Esophagus muscularis mucosa (tissue), 4 donors: ENCODE measurements at regions not wholly inside any gene's neighbourhood (a gene's known extent, or its start where the extent isn't known, plus 50 kb on each side); places are given as distances from the start of the nearest gene placed in this dataset.

ENCODE experiments used
- DNase-seq: peaks from one replicate; pipeline ENCODE4 v3.0.0-alpha.2; 2017; ENCODE audit errors: extremely low spot score
- H3K27ac ChIP-seq, 4 donors: fragments of 200-600 bp; sonication (generic); replicated peaks in 1 of 4; 1 replicate in 3 of 4; 2 replicates in 1 of 4; pipeline ENCODE4 v1.5.1; 2016 to 2019; ENCODE audit warnings: mild to moderate bottlenecking in 1 of 4
- H3K27me3 ChIP-seq, 4 donors: fragments of 200-600 bp; sonication (generic); one replicate each; pipeline versions ENCODE4 v1.5.1 to v1.6.0; 2016 to 2019
- H3K36me3 ChIP-seq, 4 donors: fragments of 200-600 bp; sonication (generic); one replicate each; pipeline ENCODE4 v1.5.1; 2016 to 2019
- H3K4me1 ChIP-seq, 4 donors: fragments of 200-600 bp; sonication (generic); one replicate each; pipeline ENCODE4 v1.5.1; 2016 to 2019
- H3K4me3 ChIP-seq, 4 donors: fragments of 200-600 bp; sonication (generic); 1 replicate in 2 of 4; 2 replicates in 2 of 4; pipeline ENCODE4 v1.5.1; 2016 to 2019; ENCODE audit warnings: mild to moderate bottlenecking in 4 of 4, moderate library complexity in 1 of 4
- H3K9me3 ChIP-seq, 4 donors: fragments of 200-600 bp; sonication (generic); 1 replicate in 3 of 4; 2 replicates in 1 of 4; pipeline ENCODE4 v1.5.1; 2016 to 2019
- EP300 ChIP-seq: sonication (generic); formaldehyde crosslinking; IDR thresholded peaks from one replicate; pipeline ENCODE4 v1.6.1; 2017; ENCODE audit warnings: antibody characterized with exemption
- POLR2A ChIP-seq: fragments of 450-650 bp; IDR thresholded peaks from one replicate; pipeline ENCODE4 v1.6.1; 2017; ENCODE audit warnings: antibody characterized with exemption, moderate library complexity, mild to moderate bottlenecking, low read depth
- POLR2AphosphoS5 ChIP-seq, 2 donors: sonication (generic); formaldehyde crosslinking; IDR thresholded peaks; one replicate each; pipeline ENCODE4 v1.6.1; 2017; ENCODE audit warnings: antibody characterized with exemption in 2 of 2
- WGBS: methylation state at CpG from one replicate; pipeline ENCODE4 v1.1.5; 2018; 5-methylcytosine and 5-hydroxymethylcytosine counted together
- intact Hi-C: fragments of 100-400 bp; cut with DNase I; formaldehyde crosslinking; loops from one replicate; pipeline ENCODE4 v1.15.1; 2023
- TF ChIP-seq, protein P1 (sequence below), 3 experiments: fragments of 200-600 bp in 2 of 3; fragments of 450-650 bp in 1 of 3; sonication (generic) in 2 of 3; IDR thresholded peaks; one replicate each; pipeline ENCODE4 v1.5.1; 2017 to 2019; ENCODE audit warnings: antibody characterized with exemption in 3 of 3, mild to moderate bottlenecking in 2 of 3, moderate library complexity in 1 of 3

DNA sequence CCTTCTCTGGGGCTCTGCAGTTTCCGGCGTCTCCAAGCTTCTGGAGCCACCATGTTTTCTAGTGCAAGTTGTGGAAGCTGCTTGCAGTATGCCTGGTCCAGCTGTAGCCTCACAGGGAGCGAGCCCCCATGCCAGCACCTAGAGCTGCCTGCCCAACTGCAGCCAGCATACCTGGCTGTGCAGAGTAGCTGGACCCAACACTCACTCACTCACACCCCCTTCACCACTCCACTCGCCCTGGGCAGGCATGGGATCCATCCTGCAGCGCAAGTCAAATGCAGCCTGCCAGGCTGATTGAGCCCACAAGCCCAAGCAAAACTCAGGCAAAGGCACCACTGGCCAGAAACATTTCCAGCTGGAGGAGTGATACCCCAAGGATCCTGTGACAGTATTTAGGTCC is 797.3 kb downstream of the SLC16A7 start:
- no peak for TF ChIP-seq EP300
- no peak for TF ChIP-seq POLR2AphosphoS5 (IDR thresholded peaks at IDR 0.05)
- TF ChIP-seq, protein P1, sequence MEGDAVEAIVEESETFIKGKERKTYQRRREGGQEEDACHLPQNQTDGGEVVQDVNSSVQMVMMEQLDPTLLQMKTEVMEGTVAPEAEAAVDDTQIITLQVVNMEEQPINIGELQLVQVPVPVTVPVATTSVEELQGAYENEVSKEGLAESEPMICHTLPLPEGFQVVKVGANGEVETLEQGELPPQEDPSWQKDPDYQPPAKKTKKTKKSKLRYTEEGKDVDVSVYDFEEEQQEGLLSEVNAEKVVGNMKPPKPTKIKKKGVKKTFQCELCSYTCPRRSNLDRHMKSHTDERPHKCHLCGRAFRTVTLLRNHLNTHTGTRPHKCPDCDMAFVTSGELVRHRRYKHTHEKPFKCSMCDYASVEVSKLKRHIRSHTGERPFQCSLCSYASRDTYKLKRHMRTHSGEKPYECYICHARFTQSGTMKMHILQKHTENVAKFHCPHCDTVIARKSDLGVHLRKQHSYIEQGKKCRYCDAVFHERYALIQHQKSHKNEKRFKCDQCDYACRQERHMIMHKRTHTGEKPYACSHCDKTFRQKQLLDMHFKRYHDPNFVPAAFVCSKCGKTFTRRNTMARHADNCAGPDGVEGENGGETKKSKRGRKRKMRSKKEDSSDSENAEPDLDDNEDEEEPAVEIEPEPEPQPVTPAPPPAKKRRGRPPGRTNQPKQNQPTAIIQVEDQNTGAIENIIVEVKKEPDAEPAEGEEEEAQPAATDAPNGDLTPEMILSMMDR (IDR thresholded peaks at IDR 0.05), result no peak
- TF ChIP-seq POLR2A, result no peak
- H3K4me1 ChIP-seq, result no peaks in the 10 kb centered on the region
- H3K36me3 ChIP-seq, result no peaks in the 10 kb centered on the region
- intact Hi-C loops, result no loop called here
- no peak overlapping the region for H3K4me3 ChIP-seq
- 91% methylated on average over 5 of the region's 5 CpGs for WGBS
- H3K27ac ChIP-seq, result no peak overlapping the region
- H3K9me3 ChIP-seq, result no peaks in the 10 kb centered on the region
- no peak for DNase-seq
- no peaks in the 10 kb centered on the region for H3K27me3 ChIP-seq

DNA sequence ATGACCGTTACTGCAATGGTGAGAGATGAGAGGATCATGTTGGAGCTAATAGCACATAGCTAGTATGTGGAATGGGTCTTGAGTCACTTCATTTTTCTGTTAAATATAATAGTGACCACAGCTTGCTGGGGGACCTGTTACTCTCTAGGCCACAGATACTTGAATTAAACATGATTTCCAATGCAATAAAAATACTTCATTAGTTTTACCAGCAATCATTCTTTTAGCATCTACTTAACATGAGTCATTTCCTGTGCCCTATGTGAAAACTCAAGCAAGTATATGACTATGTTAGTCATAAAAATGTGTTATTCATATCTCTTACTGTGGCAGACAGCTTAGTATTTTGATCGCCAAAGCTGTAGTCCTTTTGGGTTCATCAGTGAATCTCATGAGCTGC is 798.8 kb downstream of the SLC16A7 start:
- no peak overlapping the region for H3K4me3 ChIP-seq
- H3K4me1 ChIP-seq, result no peaks in the 10 kb centered on the region
- 78% methylated on average over 2 of the region's 2 CpGs for WGBS
- intact Hi-C loops, result no loop called here
- no peaks in the 10 kb centered on the region for H3K9me3 ChIP-seq
- no peaks in the 10 kb centered on the region for H3K27me3 ChIP-seq
- H3K27ac ChIP-seq, result no peak overlapping the region
- no peak for DNase-seq
- H3K36me3 ChIP-seq, result no peaks in the 10 kb centered on the region
- TF ChIP-seq POLR2A, result no peak
- TF ChIP-seq, protein P1 (IDR thresholded peaks at IDR 0.05), result no peak
- TF ChIP-seq POLR2AphosphoS5 (IDR thresholded peaks at IDR 0.05), result no peak
- no peak for TF ChIP-seq EP300

DNA sequence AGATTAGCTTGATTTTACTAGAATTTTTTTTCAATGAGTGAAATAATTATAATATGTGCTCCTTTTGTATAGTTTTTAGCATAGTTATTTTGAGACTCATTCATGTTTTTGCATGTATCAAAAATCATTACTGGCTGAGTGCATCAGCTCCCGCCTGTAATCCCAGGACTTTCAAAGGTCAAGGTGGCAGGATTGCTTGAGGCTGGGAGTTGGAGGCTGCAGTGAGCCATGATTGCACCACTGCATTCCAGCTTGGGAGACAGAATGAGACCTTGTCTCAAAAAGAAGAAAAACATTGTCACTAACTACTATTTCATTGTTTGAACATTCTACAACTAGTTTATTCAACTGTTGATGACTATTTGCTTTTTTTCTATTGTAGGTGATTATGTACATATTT is 802.7 kb downstream of the SLC16A7 start:
- no peaks in the 10 kb centered on the region for H3K4me1 ChIP-seq

DNA sequence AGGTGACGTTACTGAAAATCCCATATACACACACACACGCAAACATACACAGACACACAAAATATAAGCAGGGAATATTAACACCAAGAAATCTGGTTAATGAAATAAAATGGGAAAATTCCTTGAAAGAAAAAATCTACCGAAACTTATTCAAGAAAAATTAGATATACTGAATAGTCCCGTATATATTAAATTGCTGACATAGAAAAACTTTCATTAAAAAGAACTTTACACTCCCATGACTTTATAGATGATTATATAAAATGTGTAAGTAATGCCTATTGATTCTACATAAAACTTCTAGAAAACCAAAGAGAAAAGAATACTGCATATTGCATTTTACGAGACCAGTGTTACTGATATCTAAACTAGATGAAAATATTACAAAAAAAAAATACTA is 803.2 kb downstream of the SLC16A7 start:
- DNase-seq, result no peak
- TF ChIP-seq POLR2A, result no peak
- TF ChIP-seq POLR2AphosphoS5 (IDR thresholded peaks at IDR 0.05), result no peak
- TF ChIP-seq EP300, result no peak
- TF ChIP-seq, protein P1 (IDR thresholded peaks at IDR 0.05), result no peak
- no peaks in the 10 kb centered on the region for H3K4me1 ChIP-seq
- intact Hi-C loops, result no loop called here
- 94% methylated on average over 5 of the region's 5 CpGs for WGBS
- H3K36me3 ChIP-seq, result no peaks in the 10 kb centered on the region
- no peaks in the 10 kb centered on the region for H3K9me3 ChIP-seq
- H3K27me3 ChIP-seq, result no peaks in the 10 kb centered on the region
- no peak overlapping the region for H3K27ac ChIP-seq
- no peak overlapping the region for H3K4me3 ChIP-seq

More for the DNA sequence above, 802.7 kb downstream of the SLC16A7 start:
- intact Hi-C loops, result no loop called here
- 89% methylated on average over 1 of the region's 1 CpG for WGBS
- no peak overlapping the region for H3K4me3 ChIP-seq
- H3K27me3 ChIP-seq, result no peaks in the 10 kb centered on the region
- DNase-seq, result no peak
- TF ChIP-seq POLR2AphosphoS5 (IDR thresholded peaks at IDR 0.05) (no peak), POLR2A (no peak), EP300 (no peak)
- TF ChIP-seq, protein P1 (IDR thresholded peaks at IDR 0.05), result no peak
- H3K9me3 ChIP-seq, result no peaks in the 10 kb centered on the region
- no peak overlapping the region for H3K27ac ChIP-seq
- no peaks in the 10 kb centered on the region for H3K36me3 ChIP-seq

DNA sequence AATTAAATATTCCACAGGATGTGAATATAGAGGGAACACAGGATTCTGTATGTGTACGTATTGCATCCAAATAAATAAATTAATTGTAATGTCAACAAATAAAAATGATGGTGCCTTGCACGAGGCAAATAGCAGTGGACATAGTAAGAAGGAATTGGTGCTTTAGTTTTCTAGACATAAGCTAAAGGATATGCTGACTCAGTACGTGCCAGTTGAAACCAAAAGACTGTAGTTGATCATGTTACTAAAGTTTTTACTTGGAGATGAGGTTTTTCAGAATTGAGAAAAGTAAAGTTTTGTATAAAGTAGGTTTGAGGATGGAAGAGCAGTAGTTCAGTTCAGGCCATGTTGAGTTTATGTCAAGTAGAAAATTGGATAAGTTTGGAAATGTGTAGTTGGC is 807.2 kb downstream of the SLC16A7 start:
- TF ChIP-seq POLR2A (no peak), EP300 (no peak), POLR2AphosphoS5 (IDR thresholded peaks at IDR 0.05) (no peak)
- TF ChIP-seq, protein P1 (IDR thresholded peaks at IDR 0.05), result no peak
- Histone ChIP-seq H3K27me3 (no peaks in the 10 kb centered on the region), H3K9me3 (no peaks in the 10 kb centered on the region), H3K4me3 (no peak overlapping the region), H3K27ac (no peak overlapping the region), H3K4me1 (no peaks in the 10 kb centered on the region), H3K36me3 (no peaks in the 10 kb centered on the region)
- WGBS, result 76% methylated on average over 3 of the region's 3 CpGs
- DNase-seq, result no peak
- intact Hi-C loops, result no loop called here
